ENCODE measurements at regions not wholly inside any gene's neighbourhood (a gene's known extent, or its start where the extent isn't known, plus 50 kb on each side); places are given as distances from the start of the nearest gene placed in this dataset.

DNA sequence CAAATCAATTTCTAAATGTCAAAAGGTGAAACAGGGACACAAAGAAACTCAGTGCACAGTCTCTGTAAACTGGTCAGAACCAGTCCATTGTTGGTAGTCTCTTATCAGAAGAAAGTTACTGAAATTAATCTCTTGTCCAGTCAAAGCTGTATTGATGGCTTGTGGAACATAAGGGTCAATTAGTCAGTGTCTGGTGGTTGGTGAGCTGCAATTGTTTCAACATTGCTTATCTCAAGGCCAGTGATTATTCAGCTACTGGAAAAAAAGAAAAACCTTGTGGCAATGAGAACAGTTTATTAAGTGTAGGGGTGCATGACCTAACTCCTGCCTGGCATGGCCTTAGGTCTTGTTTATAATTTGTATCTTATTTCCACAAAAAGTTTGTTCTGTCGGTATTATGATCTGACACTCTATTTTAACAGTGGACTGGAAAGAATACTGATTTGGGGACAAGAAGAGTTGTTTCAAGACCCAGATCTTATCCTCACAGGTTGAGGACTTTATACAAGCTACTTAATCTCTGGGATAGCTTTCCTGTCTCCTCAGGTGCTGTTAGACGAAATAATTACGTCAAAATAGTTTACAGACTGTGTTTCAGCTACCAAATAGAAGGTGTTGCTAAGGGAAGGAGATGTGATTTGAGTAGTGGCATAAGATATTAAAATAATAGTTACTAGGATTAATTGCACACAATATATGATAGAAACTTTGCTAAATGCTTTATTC, 520.0 kb upstream of the IRAK1BP1 start:
- TF ChIP-seq, protein P1, sequence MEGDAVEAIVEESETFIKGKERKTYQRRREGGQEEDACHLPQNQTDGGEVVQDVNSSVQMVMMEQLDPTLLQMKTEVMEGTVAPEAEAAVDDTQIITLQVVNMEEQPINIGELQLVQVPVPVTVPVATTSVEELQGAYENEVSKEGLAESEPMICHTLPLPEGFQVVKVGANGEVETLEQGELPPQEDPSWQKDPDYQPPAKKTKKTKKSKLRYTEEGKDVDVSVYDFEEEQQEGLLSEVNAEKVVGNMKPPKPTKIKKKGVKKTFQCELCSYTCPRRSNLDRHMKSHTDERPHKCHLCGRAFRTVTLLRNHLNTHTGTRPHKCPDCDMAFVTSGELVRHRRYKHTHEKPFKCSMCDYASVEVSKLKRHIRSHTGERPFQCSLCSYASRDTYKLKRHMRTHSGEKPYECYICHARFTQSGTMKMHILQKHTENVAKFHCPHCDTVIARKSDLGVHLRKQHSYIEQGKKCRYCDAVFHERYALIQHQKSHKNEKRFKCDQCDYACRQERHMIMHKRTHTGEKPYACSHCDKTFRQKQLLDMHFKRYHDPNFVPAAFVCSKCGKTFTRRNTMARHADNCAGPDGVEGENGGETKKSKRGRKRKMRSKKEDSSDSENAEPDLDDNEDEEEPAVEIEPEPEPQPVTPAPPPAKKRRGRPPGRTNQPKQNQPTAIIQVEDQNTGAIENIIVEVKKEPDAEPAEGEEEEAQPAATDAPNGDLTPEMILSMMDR (IDR thresholded peaks at IDR 0.05), result no peak
- H3K4me3 ChIP-seq (ENCODE audit: low read depth, low read length), result no peak overlapping the region
- no peaks in the 10 kb centered on the region for H3K4me1 ChIP-seq
- no peaks in the 10 kb centered on the region for H3K27me3 ChIP-seq (ENCODE audit: control insufficient read depth, insufficient read depth, low read length)
- peaks cover 4% of the 10 kb centered on the region for H3K9me3 ChIP-seq (ENCODE audit: control insufficient read depth, low read length)
- H3K79me2 ChIP-seq, result no peaks in the 10 kb centered on the region
- H3K36me3 ChIP-seq (ENCODE audit: control insufficient read depth, insufficient read depth, low read length), result no peaks in the 10 kb centered on the region
- H3K27ac ChIP-seq, result no peak overlapping the region
- H3K4me2 ChIP-seq (ENCODE audit: low read length), result no peak overlapping the region
- H3K9ac ChIP-seq, result no peak overlapping the region
- H2AFZ ChIP-seq, result no peak overlapping the region

DNA sequence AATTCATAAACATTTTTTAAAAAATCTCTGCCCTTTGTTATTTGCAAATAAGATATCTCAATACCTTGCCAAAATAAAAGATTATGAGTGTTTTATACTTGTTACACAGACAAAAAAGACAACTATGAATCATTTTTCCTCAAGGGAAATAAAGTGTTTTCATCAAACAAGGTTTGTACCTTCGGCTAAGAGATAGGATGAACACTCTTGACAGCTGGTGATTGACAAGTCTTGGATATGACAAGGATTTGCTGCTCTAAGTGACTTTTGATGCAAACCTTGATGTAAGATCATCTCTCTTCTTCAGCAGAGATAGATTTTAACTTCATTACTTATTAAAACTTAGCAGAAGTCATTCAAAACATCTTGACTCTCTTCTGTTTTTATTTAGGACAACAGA, 514.3 kb upstream of the IRAK1BP1 start:
- H3K79me2 ChIP-seq, result no peaks in the 10 kb centered on the region
- peaks cover 4% of the 10 kb centered on the region for H3K9me3 ChIP-seq (ENCODE audit: control insufficient read depth, low read length)
- TF ChIP-seq, protein P1 (IDR thresholded peaks at IDR 0.05), result no peak

DNA sequence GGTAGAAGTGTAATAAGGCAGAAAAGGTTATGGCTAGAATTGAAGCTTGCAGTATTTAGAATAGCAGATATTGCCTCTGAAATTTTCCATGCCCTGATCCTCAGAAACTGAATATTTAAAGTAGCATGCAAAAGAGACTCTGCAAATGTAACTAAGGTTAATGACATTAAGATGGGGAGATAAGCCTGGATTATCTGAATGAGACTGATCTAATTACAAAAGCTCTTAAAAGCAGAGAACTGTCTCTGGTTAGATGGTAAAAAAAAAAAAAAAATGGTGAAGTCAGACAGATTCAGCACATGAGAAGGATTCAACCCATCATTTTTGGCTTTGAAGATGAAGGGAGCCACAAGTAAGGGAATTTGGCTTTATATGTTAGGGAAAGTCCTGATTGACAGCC, 503.7 kb upstream of the IRAK1BP1 start:
- no peaks in the 10 kb centered on the region for H3K79me2 ChIP-seq
- H3K4me3 ChIP-seq (ENCODE audit: low read depth, low read length), result no peak overlapping the region
- no peak overlapping the region for H3K27ac ChIP-seq
- H3K4me1 ChIP-seq, result no peaks in the 10 kb centered on the region
- no peak overlapping the region for H3K9ac ChIP-seq
- H3K36me3 ChIP-seq (ENCODE audit: control insufficient read depth, insufficient read depth, low read length), result no peaks in the 10 kb centered on the region
- no peaks in the 10 kb centered on the region for H3K27me3 ChIP-seq (ENCODE audit: control insufficient read depth, insufficient read depth, low read length)
- no peaks in the 10 kb centered on the region for H3K9me3 ChIP-seq (ENCODE audit: control insufficient read depth, low read length)
- H2AFZ ChIP-seq, result no peak overlapping the region
- no peak overlapping the region for H3K4me2 ChIP-seq (ENCODE audit: low read length)
- TF ChIP-seq, protein P1 (IDR thresholded peaks at IDR 0.05), result no peak

More for the DNA sequence above, 514.3 kb upstream of the IRAK1BP1 start:
- Histone ChIP-seq H3K4me1 (no peaks in the 10 kb centered on the region), H2AFZ (no peak overlapping the region), H3K4me3 (ENCODE audit: low read depth, low read length) (no peak overlapping the region), H3K36me3 (ENCODE audit: control insufficient read depth, insufficient read depth, low read length) (no peaks in the 10 kb centered on the region), H3K4me2 (ENCODE audit: low read length) (no peak overlapping the region), H3K27ac (no peak overlapping the region), H3K27me3 (ENCODE audit: control insufficient read depth, insufficient read depth, low read length) (no peaks in the 10 kb centered on the region), H3K9ac (no peak overlapping the region)

DNA sequence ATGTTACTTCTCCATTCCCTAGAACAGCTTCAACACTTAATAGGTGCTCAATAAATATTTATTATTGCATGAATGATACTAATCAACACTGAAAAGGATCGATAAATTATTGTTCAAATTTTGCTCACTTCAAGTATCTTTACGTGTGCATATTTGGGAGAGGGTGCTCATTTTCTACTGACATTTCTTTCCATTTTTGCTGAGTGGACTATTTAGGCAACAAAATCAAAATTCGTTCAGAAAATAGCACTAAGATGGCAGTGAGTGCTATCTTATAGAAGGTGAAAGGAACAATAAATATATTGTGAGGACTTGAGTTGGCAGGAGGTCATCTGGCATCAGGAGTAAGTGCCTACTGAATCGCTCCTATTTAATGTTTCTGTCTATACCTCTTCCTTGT, 501.9 kb upstream of the IRAK1BP1 start:
- no peaks in the 10 kb centered on the region for H3K36me3 ChIP-seq (ENCODE audit: control insufficient read depth, insufficient read depth, low read length)
- no peak overlapping the region for H3K4me3 ChIP-seq (ENCODE audit: low read depth, low read length)
- H3K9ac ChIP-seq, result no peak overlapping the region
- no peaks in the 10 kb centered on the region for H3K4me1 ChIP-seq
- no peaks in the 10 kb centered on the region for H3K9me3 ChIP-seq (ENCODE audit: control insufficient read depth, low read length)
- no peaks in the 10 kb centered on the region for H3K79me2 ChIP-seq
- H3K27me3 ChIP-seq (ENCODE audit: control insufficient read depth, insufficient read depth, low read length), result no peaks in the 10 kb centered on the region
- H3K4me2 ChIP-seq (ENCODE audit: low read length), result no peak overlapping the region
- TF ChIP-seq, protein P1 (IDR thresholded peaks at IDR 0.05), result no peak
- no peak overlapping the region for H3K27ac ChIP-seq
- H2AFZ ChIP-seq, result no peak overlapping the region

DNA sequence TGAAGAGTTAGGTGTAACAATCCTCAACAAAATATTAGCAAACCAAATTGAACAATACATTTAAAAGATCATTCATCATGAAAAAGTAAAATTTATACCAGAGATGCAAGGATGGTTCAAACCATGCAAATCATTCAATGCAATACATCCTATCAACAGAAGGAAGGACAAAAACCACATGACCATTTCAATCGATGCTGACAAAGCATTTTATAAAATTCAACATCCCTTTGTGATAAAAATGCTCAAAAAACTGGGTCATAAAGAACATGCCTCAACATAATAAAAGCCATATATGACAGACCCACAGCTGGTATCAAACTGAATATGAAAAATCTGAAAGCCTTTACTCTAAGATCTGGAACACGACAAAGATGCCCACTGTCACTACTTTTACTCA, 490.3 kb upstream of the IRAK1BP1 start:
- H3K9ac ChIP-seq, result no peak overlapping the region
- H3K4me1 ChIP-seq, result no peaks in the 10 kb centered on the region
- TF ChIP-seq, protein P1 (IDR thresholded peaks at IDR 0.05), result no peak
- no peak overlapping the region for H3K4me2 ChIP-seq (ENCODE audit: low read length)
- no peak overlapping the region for H2AFZ ChIP-seq
- no peaks in the 10 kb centered on the region for H3K9me3 ChIP-seq (ENCODE audit: control insufficient read depth, low read length)
- no peaks in the 10 kb centered on the region for H3K79me2 ChIP-seq
- H3K36me3 ChIP-seq (ENCODE audit: control insufficient read depth, insufficient read depth, low read length), result no peaks in the 10 kb centered on the region
- H3K27me3 ChIP-seq (ENCODE audit: control insufficient read depth, insufficient read depth, low read length), result no peaks in the 10 kb centered on the region
- no peak overlapping the region for H3K27ac ChIP-seq
- no peak overlapping the region for H3K4me3 ChIP-seq (ENCODE audit: low read depth, low read length)
